IMR-90 (cell line): ENCODE measurements at regions not wholly inside any gene's neighbourhood (a gene's known extent, or its start where the extent isn't known, plus 50 kb on each side); places are given as distances from the start of the nearest gene placed in this dataset.

Experiments
- ATAC-seq: fragments of 200-7000 bp; cut with Tn5 transposase; 2 replicates; pipeline ENCODE4 v1.9.1; 2020; ENCODE audit warnings: low read depth, mild to moderate bottlenecking, moderate library complexity
- BruUV-seq: library from RNA; stranded (reverse); fragments of 400-500 nt; replicated peaks from 2 replicates; lab custom pipeline; 2021; lab: Mats Ljungman, UMichigan
- CTCF ChIA-PET: fragments of 300-600 bp; formaldehyde crosslinking; extraction: SDS; loops from one replicate; lab custom pipeline; 2021; ENCODE audit warnings: antibody characterized with exemption; lab: Yijun Ruan, JAX
- POLR2A ChIA-PET: fragments of 300-600 bp; sonication (Branson Sonifier 250); formaldehyde crosslinking; loops from one replicate; lab custom pipeline; 2022; ENCODE audit warnings: antibody characterized with exemption; ENCODE audit not compliant: unreplicated experiment; lab: Charles Lee
- DNase-seq: peaks from one replicate; pipeline ENCODE4 v3.0.0; 2013
- H2AFZ ChIP-seq: replicated peaks from 2 replicates; pipeline ENCODE3; 2013; ENCODE audit warnings: low read length, mild to moderate bottlenecking; ENCODE audit not compliant: poor library complexity
- H2AK5ac ChIP-seq: 2 replicates; pipeline ENCODE4 v1.6.1; 2013; ENCODE audit warnings: low read depth, low read length, inconsistent platforms
- H2AK9ac ChIP-seq: replicated peaks from 2 replicates; pipeline ENCODE3; 2013; ENCODE audit warnings: mild to moderate bottlenecking, low read depth, low read length, moderate library complexity; ENCODE audit not compliant: poor library complexity
- H2BK120ac ChIP-seq: 2 replicates; pipeline ENCODE4 v1.6.1; 2013; ENCODE audit warnings: low read depth, low read length, inconsistent platforms
- H2BK15ac ChIP-seq: 3 replicates; pipeline ENCODE4 v1.6.1; 2013; ENCODE audit warnings: low read depth, low read length, inconsistent platforms
- H2BK20ac ChIP-seq: 2 replicates; pipeline ENCODE4 v1.6.1; 2013; ENCODE audit warnings: low read depth, mild to moderate bottlenecking, inconsistent platforms, low read length, moderate library complexity
- H2BK5ac ChIP-seq: 2 replicates; pipeline ENCODE4 v1.6.1; 2013; ENCODE audit warnings: mild to moderate bottlenecking, low read depth, low read length, inconsistent platforms; ENCODE audit not compliant: poor library complexity, severe bottlenecking
- H3K14ac ChIP-seq: replicated peaks from 2 replicates; pipeline ENCODE4 v1.6.1; 2013; ENCODE audit warnings: low read depth, low read length, inconsistent platforms
- H3K18ac ChIP-seq: 2 replicates; pipeline ENCODE4 v1.6.1; 2013; ENCODE audit warnings: low read depth, low read length, control low read depth
- H3K23ac ChIP-seq: 2 replicates; pipeline ENCODE4 v1.6.1; 2013; ENCODE audit warnings: low read depth, low read length, inconsistent platforms
- H3K27ac ChIP-seq: 2 replicates; pipeline ENCODE4 v1.5.1; 2013; ENCODE audit warnings: mild to moderate bottlenecking, control low read depth, low read length; ENCODE audit not compliant: insufficient read depth
- H3K27me3 ChIP-seq: 2 replicates; pipeline ENCODE4 v1.6.1; 2013; ENCODE audit warnings: low read length; ENCODE audit not compliant: control insufficient read depth, insufficient read depth
- H3K36me3 ChIP-seq: 2 replicates; pipeline ENCODE4 v1.6.1; 2013; ENCODE audit warnings: low read length, mixed read lengths; ENCODE audit not compliant: control insufficient read depth, insufficient read depth
- H3K4ac ChIP-seq: 2 replicates; pipeline ENCODE4 v1.6.1; 2013; ENCODE audit warnings: low read depth, low read length, inconsistent platforms
- H3K4me1 ChIP-seq: 2 replicates; pipeline ENCODE4 v1.6.1; 2013; ENCODE audit warnings: low read length, mixed read lengths; ENCODE audit not compliant: control insufficient read depth, insufficient read depth
- H3K4me2 ChIP-seq: 2 replicates; pipeline ENCODE4 v1.6.1; 2013; ENCODE audit warnings: low read depth, mild to moderate bottlenecking, control low read depth, low read length, moderate library complexity
- H3K4me3 ChIP-seq: 2 replicates; pipeline ENCODE4 v1.5.1; 2013; ENCODE audit warnings: low read depth, mild to moderate bottlenecking, control low read depth, low read length, moderate library complexity; ENCODE audit not compliant: insufficient read depth
- H3K56ac ChIP-seq: 2 replicates; pipeline ENCODE4 v1.6.1; 2013; ENCODE audit warnings: low read length, inconsistent platforms; ENCODE audit not compliant: insufficient read depth; ENCODE audit errors: extremely low read depth
- H3K79me1 ChIP-seq, 2 experiments: 2 replicates each; pipeline ENCODE4 v1.6.1; 2013; ENCODE audit warnings: low read length in 2 of 2, inconsistent platforms in 1 of 2, low read depth in 1 of 2
- H3K9ac ChIP-seq: 2 replicates; pipeline ENCODE4 v1.6.1; 2013; ENCODE audit warnings: low read depth, low read length, control low read depth
- H3K9me1 ChIP-seq: 2 replicates; pipeline ENCODE4 v1.6.1; 2013; ENCODE audit warnings: low read length, inconsistent platforms; ENCODE audit not compliant: insufficient read depth
- H3K9me3 ChIP-seq: 2 replicates; pipeline ENCODE4 v1.6.1; 2013; ENCODE audit warnings: low read length; ENCODE audit not compliant: control insufficient read depth, insufficient read depth
- H4K20me1 ChIP-seq: 2 replicates; pipeline ENCODE4 v1.6.1; 2013; ENCODE audit warnings: low read length, inconsistent platforms; ENCODE audit not compliant: insufficient read depth
- H4K5ac ChIP-seq: 2 replicates; pipeline ENCODE4 v1.6.1; 2013; ENCODE audit warnings: mild to moderate bottlenecking, low read depth, low read length, control low read depth
- H4K8ac ChIP-seq, 2 experiments: 2 replicates each; pipeline ENCODE4 v1.6.1; 2013; ENCODE audit warnings: low read depth in 2 of 2, low read length in 2 of 2, control low read depth in 1 of 2, inconsistent platforms in 1 of 2
- H4K91ac ChIP-seq: 2 replicates; pipeline ENCODE4 v1.6.1; 2013; ENCODE audit warnings: low read depth, low read length, inconsistent platforms; ENCODE audit not compliant: insufficient read depth
- CHD1 ChIP-seq: IDR thresholded peaks from 2 replicates; pipeline ENCODE4 v1.6.1; 2012; ENCODE audit warnings: low read depth, low read length, improper control_type of control experiment
- MAFK ChIP-seq: IDR thresholded peaks from 2 replicates; pipeline ENCODE4 v1.6.1; 2012; ENCODE audit warnings: low read depth, low read length, improper control_type of control experiment
- MAZ ChIP-seq: IDR thresholded peaks from 2 replicates; pipeline ENCODE4 v1.6.1; 2012; ENCODE audit warnings: low read depth, mild to moderate bottlenecking, low read length, improper control_type of control experiment, moderate library complexity, borderline replicate concordance
- MXI1 ChIP-seq: IDR thresholded peaks from 2 replicates; pipeline ENCODE4 v1.6.1; 2012; ENCODE audit warnings: low read depth, mild to moderate bottlenecking, low read length, moderate library complexity, borderline replicate concordance
- NFE2L2 ChIP-seq: fragments of 150-350 bp; IDR thresholded peaks from 2 replicates; pipeline ENCODE4 v1.6.1; 2016; ENCODE audit warnings: low read depth, mild to moderate bottlenecking, low read length
- POLR2A ChIP-seq: IDR thresholded peaks from 2 replicates; pipeline ENCODE4 v1.6.1; 2012; ENCODE audit warnings: mild to moderate bottlenecking, low read depth, low read length
- RAD21 ChIP-seq: IDR thresholded peaks from 2 replicates; pipeline ENCODE4 v1.6.1; 2012; ENCODE audit warnings: low read length, improper control_type of control experiment
- RFX5 ChIP-seq: IDR thresholded peaks from 2 replicates; pipeline ENCODE4 v1.8.0; 2012; ENCODE audit warnings: low read depth, mild to moderate bottlenecking, low read length, moderate library complexity
- WGBS, 2 experiments: methylation state at CpG; one replicate each; pipeline versions ENCODE4 v1.1.5 to v1.1.7; 2013; ENCODE audit warnings: missing lambda C conversion rate in 2 of 2; ENCODE audit not compliant: insufficient read length in 1 of 2; ENCODE audit errors: extremely low coverage in 2 of 2; 5-methylcytosine and 5-hydroxymethylcytosine counted together
- dilution Hi-C: fragments of 300-500 bp; cut with HindIII; formaldehyde crosslinking; loops from one replicate; pipeline ENCODE4 v1.14.3; 2018; ENCODE audit warnings: low sequenced_read_pairs; ENCODE audit not compliant: unreplicated experiment
- in situ Hi-C: fragments of 300-500 bp; cut with MboI; formaldehyde crosslinking; loops from 3 replicates; pipeline ENCODE4 v1.14.3; 2019; ENCODE audit warnings: low sequenced_read_pairs, inconsistent platforms, mixed read lengths
- intact Hi-C: fragments of 100-400 bp; cut with micrococcal nuclease; formaldehyde crosslinking; loops from 2 replicates; pipeline ENCODE4 v1.10.0; 2022
- TF ChIP-seq, protein P1 (sequence below): conservative IDR thresholded peaks from 2 replicates; pipeline ENCODE4 v1.5.1; 2012; ENCODE audit warnings: mild to moderate bottlenecking, low read depth, low read length, improper control_type of control experiment
- TF ChIP-seq, protein P2 (sequence below): fragments of 150-350 bp; IDR thresholded peaks from 2 replicates; pipeline ENCODE4 v1.6.1; 2017; ENCODE audit warnings: mild to moderate bottlenecking, antibody characterized with exemption, low read length, low read depth

DNA sequence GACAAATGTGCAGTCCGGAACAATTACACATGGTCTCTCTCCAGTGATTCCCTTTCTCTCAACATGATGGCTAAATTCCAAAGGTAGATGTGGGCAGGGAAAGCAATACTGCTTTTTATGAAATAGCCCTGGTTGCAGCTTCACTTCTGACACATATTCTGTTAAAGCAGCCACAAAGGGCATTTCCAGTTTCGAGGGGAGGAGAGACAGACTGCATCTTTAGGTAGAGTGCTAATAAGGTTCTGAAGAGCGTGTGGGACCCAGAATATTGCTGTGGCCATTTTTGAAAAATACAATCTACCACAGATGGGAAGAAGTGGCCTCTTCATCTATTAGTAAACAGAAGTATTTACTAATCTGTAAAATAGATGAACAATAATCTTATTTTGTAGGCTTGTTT, 139.3 kb upstream of the PEX5L start:
- Histone ChIP-seq H4K5ac (no peak overlapping the region), H2BK20ac (no peak overlapping the region), H3K4me3 (no peak overlapping the region), H3K23ac (no peak overlapping the region), H3K18ac (no peak overlapping the region), H3K4ac (no peak overlapping the region), H4K20me1 (no peaks in the 10 kb centered on the region), H2AFZ (no peak overlapping the region), H3K9me1 (no peaks in the 10 kb centered on the region), H3K14ac (no peak overlapping the region), H3K79me1 (no peaks in the 10 kb centered on the region), H3K27me3 (no peaks in the 10 kb centered on the region), H2AK9ac (no peak overlapping the region), H2BK120ac (no peak overlapping the region), H2AK5ac (no peak overlapping the region), H3K4me2 (no peak overlapping the region), H3K4me1 (no peaks in the 10 kb centered on the region), H4K8ac (no peak overlapping the region), H3K9me3 (peaks cover 3% of the 10 kb centered on the region; the same call in 1 of the 2 replicates), H3K56ac (no peak overlapping the region), H2BK5ac (no peak overlapping the region), H4K91ac (no peak overlapping the region), H3K9ac (no peak overlapping the region), H3K36me3 (no peaks in the 10 kb centered on the region), H2BK15ac (no peak overlapping the region), H3K27ac (no peak overlapping the region)
- ATAC-seq, result no peak
- no TSS peak for BruUV-seq
- no peak for DNase-seq
- intact Hi-C loops (no loop called here), dilution Hi-C loops (no loop called here), in situ Hi-C loops (no loop called here)
- ChIA-PET POLR2A (no interaction called here), CTCF (no interaction called here)
- no CpG with 5 or more reads among the region's 3 CpGs for WGBS, 2 experiments
- no peak for TF ChIP-seq RFX5
- TF ChIP-seq NFE2L2, result no peak
- TF ChIP-seq, protein P1, sequence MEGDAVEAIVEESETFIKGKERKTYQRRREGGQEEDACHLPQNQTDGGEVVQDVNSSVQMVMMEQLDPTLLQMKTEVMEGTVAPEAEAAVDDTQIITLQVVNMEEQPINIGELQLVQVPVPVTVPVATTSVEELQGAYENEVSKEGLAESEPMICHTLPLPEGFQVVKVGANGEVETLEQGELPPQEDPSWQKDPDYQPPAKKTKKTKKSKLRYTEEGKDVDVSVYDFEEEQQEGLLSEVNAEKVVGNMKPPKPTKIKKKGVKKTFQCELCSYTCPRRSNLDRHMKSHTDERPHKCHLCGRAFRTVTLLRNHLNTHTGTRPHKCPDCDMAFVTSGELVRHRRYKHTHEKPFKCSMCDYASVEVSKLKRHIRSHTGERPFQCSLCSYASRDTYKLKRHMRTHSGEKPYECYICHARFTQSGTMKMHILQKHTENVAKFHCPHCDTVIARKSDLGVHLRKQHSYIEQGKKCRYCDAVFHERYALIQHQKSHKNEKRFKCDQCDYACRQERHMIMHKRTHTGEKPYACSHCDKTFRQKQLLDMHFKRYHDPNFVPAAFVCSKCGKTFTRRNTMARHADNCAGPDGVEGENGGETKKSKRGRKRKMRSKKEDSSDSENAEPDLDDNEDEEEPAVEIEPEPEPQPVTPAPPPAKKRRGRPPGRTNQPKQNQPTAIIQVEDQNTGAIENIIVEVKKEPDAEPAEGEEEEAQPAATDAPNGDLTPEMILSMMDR, result no peak
- TF ChIP-seq, protein P2, sequence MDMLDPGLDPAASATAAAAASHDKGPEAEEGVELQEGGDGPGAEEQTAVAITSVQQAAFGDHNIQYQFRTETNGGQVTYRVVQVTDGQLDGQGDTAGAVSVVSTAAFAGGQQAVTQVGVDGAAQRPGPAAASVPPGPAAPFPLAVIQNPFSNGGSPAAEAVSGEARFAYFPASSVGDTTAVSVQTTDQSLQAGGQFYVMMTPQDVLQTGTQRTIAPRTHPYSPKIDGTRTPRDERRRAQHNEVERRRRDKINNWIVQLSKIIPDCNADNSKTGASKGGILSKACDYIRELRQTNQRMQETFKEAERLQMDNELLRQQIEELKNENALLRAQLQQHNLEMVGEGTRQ, result no peak
- TF ChIP-seq MAZ, result no peak
- TF ChIP-seq MAFK, result no peak
- no peak for TF ChIP-seq CHD1
- no peak for TF ChIP-seq POLR2A
- TF ChIP-seq MXI1, result no peak
- TF ChIP-seq RAD21, result no peak
